Astrocyte (in vitro differentiated cells and primary cell): ENCODE measurements at regions not wholly inside any gene's neighbourhood (a gene's known extent, or its start where the extent isn't known, plus 50 kb on each side); places are given as distances from the start of the nearest gene placed in this dataset.

Experiments used
- DNase-seq: peaks from one replicate; pipeline ENCODE4 v3.0.0-alpha.2; 2010; ENCODE audit warnings: low read depth
- FAIRE-seq: peaks from 2 replicates; lab custom pipeline; 2011; peaks lifted over from hg19 to GRCh38; lab: Jason Lieb, UNC
- H2AFZ ChIP-seq: 2 replicates; pipeline ENCODE4 v1.6.0; 2012; ENCODE audit warnings: low read depth, low read length, inconsistent platforms
- H3K27ac ChIP-seq: 2 replicates; pipeline ENCODE4 v1.5.1; 2011; ENCODE audit warnings: low read depth, low read length, inconsistent platforms
- H3K27me3 ChIP-seq: 2 replicates; pipeline ENCODE4 v1.6.0; 2011; ENCODE audit warnings: low read length, inconsistent platforms; ENCODE audit not compliant: insufficient read depth
- H3K36me3 ChIP-seq: 2 replicates; pipeline ENCODE4 v1.5.1; 2011; ENCODE audit warnings: low read length, inconsistent platforms; ENCODE audit not compliant: insufficient read depth
- H3K4me1 ChIP-seq: 2 replicates; pipeline ENCODE4 v1.5.1; 2011; ENCODE audit warnings: low read length, inconsistent platforms; ENCODE audit not compliant: insufficient read depth
- H3K4me2 ChIP-seq: 2 replicates; pipeline ENCODE4 v1.6.0; 2012; ENCODE audit warnings: low read length, inconsistent platforms
- H3K4me3 ChIP-seq: 2 replicates; pipeline ENCODE4 v1.5.1; 2011; ENCODE audit warnings: low read depth, mild to moderate bottlenecking, low read length, inconsistent platforms; ENCODE audit not compliant: insufficient read depth
- H3K79me2 ChIP-seq: 2 replicates; pipeline ENCODE4 v1.6.0; 2012; ENCODE audit warnings: mild to moderate bottlenecking, low read length, inconsistent platforms; ENCODE audit not compliant: insufficient read depth
- H3K9ac ChIP-seq: 2 replicates; pipeline ENCODE4 v1.6.0; 2012; ENCODE audit warnings: mild to moderate bottlenecking, low read length, inconsistent platforms
- H3K9me3 ChIP-seq: 2 replicates; pipeline ENCODE4 v1.5.1; 2012; ENCODE audit warnings: low read depth, mild to moderate bottlenecking, low read length, inconsistent platforms; ENCODE audit not compliant: insufficient read depth
- H4K20me1 ChIP-seq: 2 replicates; pipeline ENCODE4 v1.6.0; 2012; ENCODE audit warnings: low read length, inconsistent platforms; ENCODE audit not compliant: insufficient read depth
- H3K27ac Mint-ChIP-seq: one replicate; pipeline ENCODE4 v1.8.0; 2021; ENCODE audit warnings: mild to moderate bottlenecking, mixed read lengths; ENCODE audit not compliant: unreplicated experiment
- H3K27me3 Mint-ChIP-seq: one replicate; pipeline ENCODE4 v1.8.0; 2021; ENCODE audit warnings: low read depth, mixed read lengths; ENCODE audit not compliant: unreplicated experiment
- H3K36me3 Mint-ChIP-seq: one replicate; pipeline ENCODE4 v1.8.0; 2021; ENCODE audit warnings: low read depth, mixed read lengths; ENCODE audit not compliant: unreplicated experiment
- H3K4me1 Mint-ChIP-seq: one replicate; pipeline ENCODE4 v1.8.0; 2021; ENCODE audit warnings: low read depth, mixed read lengths; ENCODE audit not compliant: unreplicated experiment
- H3K4me3 Mint-ChIP-seq: one replicate; pipeline ENCODE4 v1.8.0; 2021; ENCODE audit warnings: mild to moderate bottlenecking, moderate library complexity, mixed read lengths; ENCODE audit not compliant: unreplicated experiment
- H3K9me3 Mint-ChIP-seq: one replicate; pipeline ENCODE4 v1.8.0; 2021; ENCODE audit warnings: mild to moderate bottlenecking, mixed read lengths; ENCODE audit not compliant: unreplicated experiment
- EZH2 ChIP-seq: IDR thresholded peaks from 2 replicates; pipeline ENCODE4 v1.6.1; 2012; ENCODE audit warnings: mild to moderate bottlenecking, low read length, inconsistent platforms; ENCODE audit not compliant: insufficient read depth
- TF ChIP-seq, protein P1 (sequence below): IDR thresholded peaks from 2 replicates; pipeline ENCODE4 v1.5.1; 2011; ENCODE audit warnings: low read depth, mild to moderate bottlenecking, inconsistent platforms, low read length, moderate library complexity; ENCODE audit not compliant: insufficient read depth

DNA sequence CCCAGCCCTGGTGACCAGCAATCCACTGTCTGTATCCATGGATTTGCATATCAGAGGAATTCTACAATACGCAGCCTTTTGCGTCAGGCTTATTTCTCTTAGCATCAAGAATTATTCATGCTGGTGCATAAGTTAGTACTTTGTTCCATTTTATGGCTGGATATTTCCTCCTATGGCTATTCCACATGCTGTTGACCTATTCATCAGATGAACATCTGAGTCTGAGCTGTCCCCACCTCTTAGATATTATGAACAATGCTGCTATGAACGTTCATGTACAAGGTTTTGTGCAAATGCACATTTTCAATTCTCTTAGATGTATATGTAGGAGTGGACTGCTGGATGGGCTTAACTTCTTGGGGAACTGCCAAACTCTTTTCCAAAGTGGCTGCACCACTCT is 79.0 kb upstream of the CST7 start:
- no peak overlapping the region for H3K4me3 ChIP-seq
- H3K4me1 ChIP-seq, result no peaks in the 10 kb centered on the region
- no peak for DNase-seq
- no peak for FAIRE-seq
- H3K27ac ChIP-seq, result no peak overlapping the region
- TF ChIP-seq, protein P1, sequence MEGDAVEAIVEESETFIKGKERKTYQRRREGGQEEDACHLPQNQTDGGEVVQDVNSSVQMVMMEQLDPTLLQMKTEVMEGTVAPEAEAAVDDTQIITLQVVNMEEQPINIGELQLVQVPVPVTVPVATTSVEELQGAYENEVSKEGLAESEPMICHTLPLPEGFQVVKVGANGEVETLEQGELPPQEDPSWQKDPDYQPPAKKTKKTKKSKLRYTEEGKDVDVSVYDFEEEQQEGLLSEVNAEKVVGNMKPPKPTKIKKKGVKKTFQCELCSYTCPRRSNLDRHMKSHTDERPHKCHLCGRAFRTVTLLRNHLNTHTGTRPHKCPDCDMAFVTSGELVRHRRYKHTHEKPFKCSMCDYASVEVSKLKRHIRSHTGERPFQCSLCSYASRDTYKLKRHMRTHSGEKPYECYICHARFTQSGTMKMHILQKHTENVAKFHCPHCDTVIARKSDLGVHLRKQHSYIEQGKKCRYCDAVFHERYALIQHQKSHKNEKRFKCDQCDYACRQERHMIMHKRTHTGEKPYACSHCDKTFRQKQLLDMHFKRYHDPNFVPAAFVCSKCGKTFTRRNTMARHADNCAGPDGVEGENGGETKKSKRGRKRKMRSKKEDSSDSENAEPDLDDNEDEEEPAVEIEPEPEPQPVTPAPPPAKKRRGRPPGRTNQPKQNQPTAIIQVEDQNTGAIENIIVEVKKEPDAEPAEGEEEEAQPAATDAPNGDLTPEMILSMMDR, result no peak
- TF ChIP-seq EZH2, result no peak
- H3K79me2 ChIP-seq, result no peaks in the 10 kb centered on the region
- H2AFZ ChIP-seq, result no peak overlapping the region
- peaks cover 16% of the 10 kb centered on the region for H3K9me3 Mint-ChIP-seq
- peaks cover 1% of the 10 kb centered on the region for H3K36me3 Mint-ChIP-seq
- no peak overlapping the region for H3K4me3 Mint-ChIP-seq
- H3K9me3 ChIP-seq, result peaks cover 4% of the 10 kb centered on the region
- peaks cover 29% of the 10 kb centered on the region for H3K27me3 Mint-ChIP-seq
- H3K4me1 Mint-ChIP-seq, result peaks cover 4% of the 10 kb centered on the region
- no peaks in the 10 kb centered on the region for H3K27me3 ChIP-seq
- no peaks in the 10 kb centered on the region for H4K20me1 ChIP-seq
- peak overlapping the region; percentile 41 for H3K27ac Mint-ChIP-seq
- H3K9ac ChIP-seq, result no peak overlapping the region
- H3K36me3 ChIP-seq, result no peaks in the 10 kb centered on the region
- no peak overlapping the region for H3K4me2 ChIP-seq

DNA sequence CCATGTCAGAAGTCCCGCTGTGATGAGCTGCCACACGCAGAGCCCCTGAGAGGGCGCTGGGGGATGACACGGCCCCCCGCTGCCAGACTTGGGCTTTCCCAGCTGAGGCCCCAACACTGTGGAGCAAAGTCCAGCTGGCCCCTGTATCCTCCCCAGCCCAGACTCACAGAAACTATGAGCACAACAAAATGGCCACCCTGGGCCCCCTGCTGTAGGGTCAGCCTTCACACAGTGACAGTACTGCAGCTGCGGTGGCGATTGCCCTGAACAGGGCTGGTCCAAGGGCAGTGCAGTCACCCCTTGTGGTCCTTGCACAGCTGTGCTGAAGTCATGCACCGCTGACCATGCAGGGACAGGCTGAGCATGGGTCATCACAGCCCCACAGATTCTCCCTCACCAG is 78.2 kb upstream of the CST7 start:
- no peak overlapping the region for H3K27ac ChIP-seq
- no peak overlapping the region for H3K4me2 ChIP-seq
- H3K4me3 Mint-ChIP-seq, result no peak overlapping the region
- H3K27me3 ChIP-seq, result no peaks in the 10 kb centered on the region
- no peaks in the 10 kb centered on the region for H4K20me1 ChIP-seq
- no peaks in the 10 kb centered on the region for H3K9me3 ChIP-seq
- TF ChIP-seq, protein P1, result no peak
- TF ChIP-seq EZH2, result no peak
- no peaks in the 10 kb centered on the region for H3K36me3 ChIP-seq
- no peak overlapping the region for H3K4me3 ChIP-seq
- DNase-seq (no peak), FAIRE-seq (no peak)
- H3K36me3 Mint-ChIP-seq, result peaks cover 1% of the 10 kb centered on the region
- H3K9ac ChIP-seq, result no peak overlapping the region
- no peaks in the 10 kb centered on the region for H3K79me2 ChIP-seq
- H3K4me1 Mint-ChIP-seq, result peaks cover 4% of the 10 kb centered on the region
- peaks cover 10% of the 10 kb centered on the region for H3K9me3 Mint-ChIP-seq
- no peak overlapping the region for H2AFZ ChIP-seq
- H3K27ac Mint-ChIP-seq, result no peak overlapping the region
- no peaks in the 10 kb centered on the region for H3K4me1 ChIP-seq
- H3K27me3 Mint-ChIP-seq, result peaks cover 29% of the 10 kb centered on the region

DNA sequence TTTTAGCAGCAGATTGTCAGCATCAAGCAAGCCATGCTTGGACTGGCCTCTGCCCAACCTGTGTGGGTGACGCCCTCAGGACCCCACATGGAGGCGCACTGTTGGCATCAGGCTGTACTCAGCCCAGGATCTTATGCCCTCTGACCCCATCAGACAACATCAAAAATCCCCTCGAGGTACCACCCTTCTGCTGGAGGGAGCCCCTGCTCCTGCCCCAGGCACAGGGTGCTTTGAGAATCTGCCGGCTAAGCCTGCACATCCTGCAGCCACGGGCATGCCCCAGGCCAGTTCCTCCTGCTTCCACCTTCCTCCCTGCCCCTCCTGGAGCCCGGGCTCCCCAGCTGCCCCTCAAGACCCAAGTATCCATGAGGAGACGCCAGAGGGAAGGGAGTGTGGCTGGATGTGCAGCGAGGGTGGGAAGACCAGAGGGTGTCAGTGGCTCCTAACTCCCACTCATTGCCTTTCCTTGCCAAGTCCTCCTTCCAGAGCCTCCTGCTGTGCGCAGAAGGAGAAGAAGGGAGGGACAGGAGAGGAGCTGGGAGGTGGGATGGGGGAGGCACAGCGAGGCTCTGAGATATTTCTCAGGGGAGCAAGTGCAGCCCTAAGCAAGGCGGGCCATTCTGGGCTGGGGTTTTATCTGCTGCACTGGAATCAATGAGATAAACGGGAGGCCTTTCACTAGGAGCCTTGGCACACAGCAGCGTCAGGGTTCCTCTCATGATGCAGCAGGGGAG is 77.4 kb upstream of the CST7 start:
- Histone ChIP-seq H2AFZ (no peak overlapping the region), H3K4me1 (no peaks in the 10 kb centered on the region), H3K4me3 (no peak overlapping the region), H3K9me3 (no peaks in the 10 kb centered on the region), H3K79me2 (no peaks in the 10 kb centered on the region), H3K9ac (no peak overlapping the region), H3K27ac (no peak overlapping the region), H3K4me2 (no peak overlapping the region), H4K20me1 (no peaks in the 10 kb centered on the region), H3K36me3 (no peaks in the 10 kb centered on the region), H3K27me3 (no peaks in the 10 kb centered on the region)
- Mint-ChIP-seq H3K9me3 (peaks cover 3% of the 10 kb centered on the region), H3K27ac (no peak overlapping the region), H3K36me3 (peaks cover 1% of the 10 kb centered on the region), H3K27me3 (peaks cover 29% of the 10 kb centered on the region), H3K4me3 (no peak overlapping the region), H3K4me1 (peaks cover 4% of the 10 kb centered on the region)
- DNase-seq (no peak), FAIRE-seq (no peak)
- TF ChIP-seq, protein P1, result no peak
- no peak for TF ChIP-seq EZH2
